ENCODE measurements at regions not wholly inside any gene's neighbourhood (a gene's known extent, or its start where the extent isn't known, plus 50 kb on each side); places are given as distances from the start of the nearest gene placed in this dataset.
A peak's percentile ranks its signal among the peaks of the same experiment; 100 is the strongest.

- Histone ChIP-seq H3K79me2 (ENCODE audit: insufficient read depth, low read length) (no peaks in the 10 kb centered on the region), H4K20me1 (ENCODE audit: insufficient read depth, low read length) (peaks cover 91% of the 10 kb centered on the region), H3K4me2 (ENCODE audit: low read length) (peak overlapping the region; percentile 78), H3K36me3 (ENCODE audit: insufficient read depth, low read length) (no peaks in the 10 kb centered on the region), H2AFZ (ENCODE audit: low read depth, low read length) (no peak overlapping the region), H3K27me3 (ENCODE audit: insufficient read depth, low read length) (peaks cover 15% of the 10 kb centered on the region), H3K27ac (ENCODE audit: low read depth, low read length) (no peak overlapping the region), H3K9ac (ENCODE audit: low read length) (no peak overlapping the region), H3K9me3 (ENCODE audit: insufficient read depth, low read depth, low read length) (no peaks in the 10 kb centered on the region), H3K4me1 (ENCODE audit: insufficient read depth, low read length) (peaks cover 22% of the 10 kb centered on the region), H3K4me3 (ENCODE audit: insufficient read depth, low read depth, low read length) (no peak overlapping the region)
- Mint-ChIP-seq H3K9me3 (ENCODE audit: unreplicated experiment) (no peaks in the 10 kb centered on the region), H3K27me3 (ENCODE audit: low read depth, unreplicated experiment) (peaks cover 46% of the 10 kb centered on the region), H3K4me1 (ENCODE audit: low read depth, unreplicated experiment) (peaks cover 15% of the 10 kb centered on the region), H3K36me3 (ENCODE audit: low read depth, unreplicated experiment) (peaks cover 3% of the 10 kb centered on the region), H3K4me3 (ENCODE audit: unreplicated experiment) (peak overlapping the region; percentile 83), H3K27ac (ENCODE audit: unreplicated experiment) (peak overlapping the region; percentile 58)
- DNase-seq (ENCODE audit: low read depth), result peak; percentile 36
- TF ChIP-seq CTCF (IDR thresholded peaks at IDR 0.05; ENCODE audit: insufficient read depth, low read depth, low read length) (no peak), EZH2 (IDR thresholded peaks at IDR 0.05; ENCODE audit: insufficient read depth, low read length) (no peak)
- no peak for FAIRE-seq
Measured at GRCh38 chr16:85461814-85462713, 151.1 kb upstream of the GSE1 start.

- Histone ChIP-seq H3K27ac (ENCODE audit: low read depth, low read length) (no peak overlapping the region), H3K36me3 (ENCODE audit: insufficient read depth, low read length) (no peaks in the 10 kb centered on the region), H3K79me2 (ENCODE audit: insufficient read depth, low read length) (no peaks in the 10 kb centered on the region), H3K9ac (ENCODE audit: low read length) (no peak overlapping the region), H3K27me3 (ENCODE audit: insufficient read depth, low read length) (peaks cover 13% of the 10 kb centered on the region), H3K4me1 (ENCODE audit: insufficient read depth, low read length) (peaks cover 22% of the 10 kb centered on the region), H2AFZ (ENCODE audit: low read depth, low read length) (no peak overlapping the region), H3K4me3 (ENCODE audit: insufficient read depth, low read depth, low read length) (no peak overlapping the region), H3K9me3 (ENCODE audit: insufficient read depth, low read depth, low read length) (no peaks in the 10 kb centered on the region), H4K20me1 (ENCODE audit: insufficient read depth, low read length) (peaks cover 91% of the 10 kb centered on the region), H3K4me2 (ENCODE audit: low read length) (peak overlapping the region; percentile 78)
- FAIRE-seq (no peak), DNase-seq (ENCODE audit: low read depth) (no peak)
- Mint-ChIP-seq H3K4me1 (ENCODE audit: low read depth, unreplicated experiment) (peaks cover 15% of the 10 kb centered on the region), H3K36me3 (ENCODE audit: low read depth, unreplicated experiment) (peaks cover 3% of the 10 kb centered on the region), H3K27ac (ENCODE audit: unreplicated experiment) (no peak overlapping the region), H3K27me3 (ENCODE audit: low read depth, unreplicated experiment) (peaks cover 45% of the 10 kb centered on the region), H3K9me3 (ENCODE audit: unreplicated experiment) (no peaks in the 10 kb centered on the region), H3K4me3 (ENCODE audit: unreplicated experiment) (no peak overlapping the region)
- TF ChIP-seq CTCF (IDR thresholded peaks at IDR 0.05; ENCODE audit: insufficient read depth, low read depth, low read length), result no peak
- peak; percentile 87 for TF ChIP-seq EZH2 (IDR thresholded peaks at IDR 0.05; ENCODE audit: insufficient read depth, low read length)
Measured at GRCh38 chr16:85462714-85463611, 150.2 kb upstream of the GSE1 start.
